Stimulated activated effector memory CD8-positive, alpha-beta T cell treated with anti-CD3 and anti-CD28 coated beads, Interleukin-12 subunit alpha, Interleukin-12 subunit beta, amount 100 ng/mL, for 72 hours (primary cell): ENCODE measurements at regions not wholly inside any gene's neighbourhood (a gene's known extent, or its start where the extent isn't known, plus 50 kb on each side); places are given as distances from the start of the nearest gene placed in this dataset.

Source experiments
- ATAC-seq: fragments of 150-1000 bp; cut with Tn5 transposase; 2 replicates; pipeline ENCODE4 v1.10.0; 2021
- DNase-seq, 2 donors: peaks; one replicate each; pipeline ENCODE4 v3.0.0; 2021 to 2022; ENCODE audit warnings: low spot score in 2 of 2
- H3K27ac Mint-ChIP-seq: one replicate; pipeline ENCODE4 v1.8.0; 2022; ENCODE audit warnings: mild to moderate bottlenecking, mixed read lengths
- H3K36me3 Mint-ChIP-seq: one replicate; pipeline ENCODE4 v1.8.0; 2022; ENCODE audit warnings: mild to moderate bottlenecking, mixed read lengths
- H3K4me1 Mint-ChIP-seq: one replicate; pipeline ENCODE4 v1.8.0; 2022; ENCODE audit warnings: mixed read lengths
- H3K4me3 Mint-ChIP-seq: one replicate; pipeline ENCODE4 v1.8.0; 2022; ENCODE audit warnings: mild to moderate bottlenecking, mixed read lengths
- H3K9me3 Mint-ChIP-seq: one replicate; pipeline ENCODE4 v1.8.0; 2022; ENCODE audit warnings: mixed read lengths

DNA sequence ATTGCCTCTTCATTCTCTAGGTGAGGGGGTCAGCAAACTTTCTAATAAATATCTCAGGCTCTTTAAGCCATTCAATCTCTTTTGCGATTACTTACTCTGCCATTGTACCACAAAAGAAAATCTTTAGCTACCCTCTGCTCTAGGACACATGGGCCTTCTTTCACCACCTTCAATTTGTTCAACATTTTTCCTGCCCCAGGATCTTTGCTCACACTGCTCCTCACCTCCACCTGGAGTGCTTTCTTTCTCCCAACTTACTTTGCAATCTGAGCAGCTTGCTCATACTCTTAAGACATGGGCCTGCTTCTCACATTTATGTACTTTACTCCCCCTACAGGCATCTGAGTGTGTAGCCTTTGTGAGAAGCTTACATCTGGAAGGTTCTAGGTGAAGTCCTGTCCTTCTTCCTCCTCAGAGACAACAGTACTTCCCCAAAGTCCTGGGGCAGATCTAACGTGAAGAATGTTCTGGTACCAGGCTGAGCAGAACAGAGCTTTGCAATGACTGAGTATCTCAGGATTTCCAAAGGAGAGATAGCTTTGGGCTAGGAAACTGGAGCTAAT, 55.0 kb upstream of the PRDM5 start:
- ATAC-seq (peak; percentile 69), DNase-seq (no peak)
- Mint-ChIP-seq H3K36me3 (no peaks in the 10 kb centered on the region), H3K4me1 (no peaks in the 10 kb centered on the region), H3K27ac (no peak overlapping the region), H3K9me3 (no peaks in the 10 kb centered on the region), H3K4me3 (no peak overlapping the region)

DNA sequence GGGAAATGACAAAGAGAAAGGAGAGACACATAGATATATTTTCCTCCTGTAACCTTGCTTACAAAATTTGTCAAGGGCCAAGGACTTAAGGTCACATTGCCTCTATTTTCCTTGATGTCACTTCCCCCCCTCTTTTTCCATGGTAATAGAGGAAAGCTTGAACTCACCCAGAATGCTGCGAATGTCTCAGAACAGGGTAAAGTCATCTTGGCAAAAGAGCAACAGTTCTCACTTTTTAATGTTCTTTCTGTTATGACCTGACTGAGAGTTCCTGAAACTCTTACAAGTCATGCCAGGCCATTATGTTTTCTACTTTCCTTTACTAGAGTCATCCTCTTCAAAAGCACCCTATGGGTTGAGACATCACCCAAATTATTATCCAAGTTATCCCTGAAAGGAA, 50.7 kb upstream of the PRDM5 start:
- DNase-seq, result no peak
- ATAC-seq, result no peak
- no peaks in the 10 kb centered on the region for H3K4me1 Mint-ChIP-seq
- no peaks in the 10 kb centered on the region for H3K9me3 Mint-ChIP-seq
- no peak overlapping the region for H3K4me3 Mint-ChIP-seq
- no peaks in the 10 kb centered on the region for H3K36me3 Mint-ChIP-seq
- H3K27ac Mint-ChIP-seq, result no peak overlapping the region
